NCI-H1092 treated with DMSO at 0.1 percent for 48 hours (cell line): ENCODE measurements at regions not wholly inside any gene's neighbourhood (a gene's known extent, or its start where the extent isn't known, plus 50 kb on each side); places are given as distances from the start of the nearest gene placed in this dataset.
"Not testable (repeated sequence)": the region's sequence is repeated elsewhere in the genome, so short reads cannot be mapped to it uniquely, and the experiment has no call there.

Experiments used
- DNase-seq: peaks from one replicate; lab custom pipeline; 2025; lab: John Stamatoyannopoulos, UW

GRCh38 chr13:79612604-79613003, 131.6 kb downstream of the NDFIP2 start:
- no peak for DNase-seq

DNA sequence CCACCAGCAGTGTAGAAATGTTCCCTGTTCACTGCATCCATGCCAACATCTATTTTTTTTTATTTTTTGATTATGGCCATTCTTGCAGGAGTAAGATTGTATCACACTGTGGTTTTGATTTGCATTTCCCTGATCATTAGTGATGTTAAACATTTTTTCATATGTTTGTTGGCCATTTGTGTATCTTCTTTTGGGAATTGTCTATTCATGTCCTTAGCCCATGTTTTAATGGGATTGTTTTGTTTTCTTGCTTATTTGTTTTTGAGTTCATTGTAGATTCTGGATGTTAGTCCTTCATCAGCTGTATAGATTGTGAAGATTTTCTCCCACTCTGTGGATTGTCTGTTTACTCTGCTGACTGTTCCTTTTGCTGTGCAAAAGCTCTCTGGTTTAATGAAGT, 126.9 kb downstream of the NDFIP2 start:
- not testable (repeated sequence) for DNase-seq
